ENCODE measurements at regions not wholly inside any gene's neighbourhood (a gene's known extent, or its start where the extent isn't known, plus 50 kb on each side); places are given as distances from the start of the nearest gene placed in this dataset.
"Not testable (repeated sequence)": the region's sequence is repeated elsewhere in the genome, so short reads cannot be mapped to it uniquely, and the experiment has no call there.

DNA sequence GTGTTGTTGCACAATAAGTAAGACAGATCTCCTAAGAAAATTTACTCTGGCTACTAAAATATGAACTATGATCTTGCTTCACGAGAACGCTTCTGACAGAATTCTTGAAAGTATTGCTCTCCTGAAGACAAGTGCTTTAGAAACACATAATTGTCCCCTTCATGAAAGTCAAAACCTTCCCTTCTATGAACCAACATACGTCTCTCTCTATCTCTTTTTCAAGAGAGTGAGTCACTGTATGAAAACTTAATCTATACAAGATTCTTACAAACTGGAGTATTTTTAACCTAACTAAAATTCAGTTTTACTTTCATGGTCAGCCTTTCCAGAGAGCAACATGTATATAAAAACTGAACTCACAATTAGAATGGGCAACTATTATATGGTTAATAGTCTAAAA, 688.0 kb upstream of the CTNND2 start:
- Histone ChIP-seq H3K4me1 (ENCODE audit: control insufficient read depth, low read depth, low read length) (no peaks in the 10 kb centered on the region), H3K27ac (ENCODE audit: low read length) (no peak overlapping the region), H3K9ac (ENCODE audit: low read length) (no peak overlapping the region), H3K4me3 (ENCODE audit: low read length) (no peak overlapping the region), H3K36me3 (ENCODE audit: control insufficient read depth, low read depth, low read length) (no peaks in the 10 kb centered on the region), H3K27me3 (ENCODE audit: control insufficient read depth, insufficient read depth, low read length) (no peaks in the 10 kb centered on the region), H3K9me3 (ENCODE audit: control insufficient read depth, low read depth, low read length) (no peaks in the 10 kb centered on the region)

DNA sequence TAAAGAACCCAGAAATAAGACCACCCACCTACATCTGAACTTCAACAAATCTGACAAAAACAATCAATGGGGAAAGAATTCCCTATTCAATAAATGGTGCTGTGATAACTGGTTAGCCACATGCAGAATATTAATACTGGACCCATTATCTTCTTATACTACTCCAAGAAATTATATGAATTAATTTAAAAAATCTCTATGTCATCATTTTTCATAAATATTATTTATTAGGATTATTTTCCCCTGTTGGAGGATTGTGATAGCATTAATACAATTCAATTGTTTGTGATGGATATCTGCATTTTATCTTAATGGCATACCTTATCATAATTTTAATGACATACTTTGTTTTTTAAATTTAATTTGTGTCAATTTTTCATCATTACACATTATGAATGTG, 682.2 kb upstream of the CTNND2 start:
- Histone ChIP-seq H3K9ac (ENCODE audit: low read length) (no peak overlapping the region), H3K36me3 (ENCODE audit: control insufficient read depth, low read depth, low read length) (no peaks in the 10 kb centered on the region)

DNA sequence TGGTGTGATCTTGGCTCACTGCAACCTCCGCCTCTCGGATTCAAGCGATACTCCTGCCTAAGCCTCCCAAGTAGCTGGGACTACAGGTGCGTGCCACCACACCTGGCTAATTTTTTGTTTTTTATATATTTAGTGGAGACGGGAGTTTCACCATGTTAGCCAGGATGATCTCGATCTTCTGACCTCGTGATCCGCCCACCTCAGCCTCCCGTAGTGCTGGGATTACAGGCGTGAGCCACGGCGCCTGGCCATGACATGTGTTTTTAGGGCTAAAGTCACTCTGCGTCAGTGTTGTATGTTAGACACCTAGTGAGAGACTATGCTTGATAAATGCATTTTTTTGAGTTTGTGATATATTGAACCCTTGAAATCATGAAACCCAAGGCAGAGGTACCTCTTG, 674.6 kb upstream of the CTNND2 start:
- not testable (repeated sequence) for H3K27ac ChIP-seq (ENCODE audit: low read length); H3K27me3 ChIP-seq (ENCODE audit: control insufficient read depth, insufficient read depth, low read length); H3K4me3 ChIP-seq (ENCODE audit: low read length); H3K4me1 ChIP-seq (ENCODE audit: control insufficient read depth, low read depth, low read length); H3K9ac ChIP-seq (ENCODE audit: low read length); H3K36me3 ChIP-seq (ENCODE audit: control insufficient read depth, low read depth, low read length); H3K9me3 ChIP-seq (ENCODE audit: control insufficient read depth, low read depth, low read length)

More for the DNA sequence above, 682.2 kb upstream of the CTNND2 start:
- no peak overlapping the region for H3K27ac ChIP-seq (ENCODE audit: low read length)
- no peak overlapping the region for H3K4me3 ChIP-seq (ENCODE audit: low read length)
- no peaks in the 10 kb centered on the region for H3K9me3 ChIP-seq (ENCODE audit: control insufficient read depth, low read depth, low read length)
- H3K4me1 ChIP-seq (ENCODE audit: control insufficient read depth, low read depth, low read length): no peaks in the 10 kb centered on the region
- no peaks in the 10 kb centered on the region for H3K27me3 ChIP-seq (ENCODE audit: control insufficient read depth, insufficient read depth, low read length)

DNA sequence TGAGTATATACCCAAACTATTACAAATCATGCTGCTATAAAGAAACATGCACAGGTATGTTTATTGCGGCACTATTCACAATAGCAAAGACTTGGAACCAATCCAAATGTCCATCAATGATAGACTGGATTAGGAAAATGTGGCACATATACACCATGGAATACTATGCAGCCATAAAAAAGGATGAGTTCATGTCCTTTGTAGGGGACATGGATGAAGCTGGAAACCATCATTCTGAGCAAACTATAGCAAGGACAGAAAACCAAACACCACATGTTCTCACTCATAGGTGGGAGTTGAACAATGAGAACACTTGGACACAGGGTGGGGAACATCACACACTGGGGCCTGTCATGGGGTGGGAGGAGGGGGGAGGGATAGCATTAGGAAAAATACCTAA, 672.7 kb upstream of the CTNND2 start:
- H3K27me3 ChIP-seq (ENCODE audit: control insufficient read depth, insufficient read depth, low read length); H3K9me3 ChIP-seq (ENCODE audit: control insufficient read depth, low read depth, low read length); H3K36me3 ChIP-seq (ENCODE audit: control insufficient read depth, low read depth, low read length); H3K9ac ChIP-seq (ENCODE audit: low read length); H3K4me1 ChIP-seq (ENCODE audit: control insufficient read depth, low read depth, low read length); H3K4me3 ChIP-seq (ENCODE audit: low read length); H3K27ac ChIP-seq (ENCODE audit: low read length): not testable (repeated sequence)

DNA sequence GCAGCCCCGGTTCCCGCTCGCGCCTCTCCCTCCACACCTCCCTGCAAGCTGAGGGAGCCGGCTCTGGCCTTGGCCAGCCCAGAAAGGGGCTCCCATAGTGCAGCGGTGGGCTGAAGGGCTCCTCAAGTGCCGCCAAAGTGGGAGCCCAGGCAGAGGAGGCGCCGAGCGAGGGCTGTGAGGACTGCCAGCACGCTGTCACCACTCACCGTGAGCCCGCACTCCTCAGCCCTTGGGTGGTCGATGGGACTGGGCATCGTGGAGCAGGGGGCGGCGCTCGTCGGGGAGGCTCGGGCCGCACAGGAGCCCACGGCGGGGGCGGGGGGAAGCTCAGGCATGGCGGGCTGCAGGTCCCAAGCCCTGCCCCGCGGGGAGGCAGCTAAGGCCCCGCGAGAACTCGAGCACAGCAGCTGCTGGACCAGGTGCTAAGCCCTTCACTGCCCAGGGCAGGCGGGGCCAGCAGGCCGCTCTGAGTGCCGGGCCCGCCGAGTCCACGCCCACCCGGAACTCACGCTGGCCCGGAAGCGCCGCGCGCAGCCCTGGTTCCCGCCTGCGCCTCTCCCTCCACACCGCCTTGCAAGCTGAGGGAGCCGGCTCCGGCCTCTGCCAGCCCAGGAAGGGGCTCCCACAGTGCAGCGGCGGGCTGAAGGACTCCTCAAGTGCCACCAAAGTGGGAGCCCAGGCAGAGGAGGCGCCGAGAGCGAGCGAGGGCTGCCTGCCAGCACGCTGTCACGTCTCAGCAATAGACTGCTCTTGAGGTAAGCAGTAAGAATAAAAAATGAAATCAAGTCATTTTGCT, 670.2 kb upstream of the CTNND2 start:
- H3K36me3 ChIP-seq (ENCODE audit: control insufficient read depth, low read depth, low read length); H3K9ac ChIP-seq (ENCODE audit: low read length); H3K9me3 ChIP-seq (ENCODE audit: control insufficient read depth, low read depth, low read length); H3K4me3 ChIP-seq (ENCODE audit: low read length); H3K4me1 ChIP-seq (ENCODE audit: control insufficient read depth, low read depth, low read length); H3K27ac ChIP-seq (ENCODE audit: low read length); H3K27me3 ChIP-seq (ENCODE audit: control insufficient read depth, insufficient read depth, low read length): not testable (repeated sequence)

DNA sequence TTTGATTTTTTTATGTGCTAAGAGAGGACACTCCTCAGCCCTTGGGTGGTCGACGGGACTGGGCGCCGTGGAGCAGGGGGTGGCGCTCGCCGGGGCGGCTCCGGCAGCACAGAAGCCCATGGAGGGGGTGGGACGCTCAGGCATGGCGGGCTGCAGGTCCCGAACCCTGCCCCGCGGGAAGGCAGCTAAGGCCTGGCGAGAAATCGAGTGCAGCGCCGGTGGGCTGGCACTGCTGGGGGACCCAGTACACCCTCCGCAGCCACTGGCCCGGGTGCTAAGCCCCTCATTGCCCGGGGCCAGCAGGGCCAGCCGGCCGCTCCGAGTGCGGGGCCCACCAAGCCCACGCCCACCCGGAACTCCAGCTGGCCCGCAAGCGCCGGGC, 669.7 kb upstream of the CTNND2 start:
- not testable (repeated sequence) for H3K9ac ChIP-seq (ENCODE audit: low read length); H3K27ac ChIP-seq (ENCODE audit: low read length); H3K4me3 ChIP-seq (ENCODE audit: low read length)

DNA sequence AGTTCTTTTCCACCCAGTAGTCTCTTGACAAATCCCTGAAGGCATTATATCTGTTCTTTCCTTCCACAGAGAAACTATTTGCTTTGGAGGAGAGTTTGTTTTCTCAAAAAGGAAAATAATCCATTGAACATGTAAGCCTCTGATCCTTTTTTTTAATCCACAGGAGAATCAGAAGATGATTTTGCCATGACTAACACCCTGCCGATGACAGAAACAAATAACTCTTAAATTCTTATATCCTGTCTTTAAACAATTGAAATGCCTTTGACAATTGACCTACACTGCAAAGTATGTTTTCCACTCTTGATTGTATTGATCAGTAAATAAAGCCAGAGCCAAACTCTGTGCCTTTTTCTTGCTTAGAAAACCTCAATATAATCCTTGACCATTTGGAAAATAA, 666.4 kb upstream of the CTNND2 start:
- no peaks in the 10 kb centered on the region for H3K36me3 ChIP-seq (ENCODE audit: control insufficient read depth, low read depth, low read length)

More for the DNA sequence above, 669.7 kb upstream of the CTNND2 start:
- not testable (repeated sequence) for H3K9me3 ChIP-seq (ENCODE audit: control insufficient read depth, low read depth, low read length); H3K36me3 ChIP-seq (ENCODE audit: control insufficient read depth, low read depth, low read length); H3K27me3 ChIP-seq (ENCODE audit: control insufficient read depth, insufficient read depth, low read length); H3K4me1 ChIP-seq (ENCODE audit: control insufficient read depth, low read depth, low read length)

DNA sequence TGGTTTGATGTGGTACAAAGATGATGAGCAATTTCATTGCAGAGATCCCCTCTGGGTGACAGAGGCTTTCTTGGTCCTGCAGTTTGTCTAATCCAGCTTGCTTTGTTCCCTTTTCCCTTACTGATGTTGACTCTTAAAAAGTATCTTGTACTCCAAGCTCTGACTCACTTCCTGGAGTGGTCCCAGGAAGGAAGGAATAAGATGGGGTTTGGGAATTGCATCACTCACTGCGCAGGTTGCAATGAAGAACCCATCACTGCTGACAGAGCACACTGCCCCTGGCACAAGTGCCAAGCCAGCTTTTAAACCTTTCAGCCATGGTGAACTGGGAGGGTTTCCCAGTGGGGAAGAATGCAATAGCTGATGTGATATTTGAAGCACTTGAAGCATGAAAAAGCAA, 662.2 kb upstream of the CTNND2 start:
- Histone ChIP-seq H3K4me1 (ENCODE audit: control insufficient read depth, low read depth, low read length) (no peaks in the 10 kb centered on the region), H3K36me3 (ENCODE audit: control insufficient read depth, low read depth, low read length) (no peaks in the 10 kb centered on the region), H3K9ac (ENCODE audit: low read length) (no peak overlapping the region), H3K27me3 (ENCODE audit: control insufficient read depth, insufficient read depth, low read length) (no peaks in the 10 kb centered on the region), H3K9me3 (ENCODE audit: control insufficient read depth, low read depth, low read length) (peaks cover 4% of the 10 kb centered on the region), H3K27ac (ENCODE audit: low read length) (no peak overlapping the region), H3K4me3 (ENCODE audit: low read length) (no peak overlapping the region)

More for the DNA sequence above, 666.4 kb upstream of the CTNND2 start:
- Histone ChIP-seq H3K27me3 (ENCODE audit: control insufficient read depth, insufficient read depth, low read length) (no peaks in the 10 kb centered on the region), H3K4me1 (ENCODE audit: control insufficient read depth, low read depth, low read length) (no peaks in the 10 kb centered on the region), H3K9ac (ENCODE audit: low read length) (no peak overlapping the region), H3K4me3 (ENCODE audit: low read length) (no peak overlapping the region), H3K27ac (ENCODE audit: low read length) (no peak overlapping the region), H3K9me3 (ENCODE audit: control insufficient read depth, low read depth, low read length) (peaks cover 4% of the 10 kb centered on the region)

DNA sequence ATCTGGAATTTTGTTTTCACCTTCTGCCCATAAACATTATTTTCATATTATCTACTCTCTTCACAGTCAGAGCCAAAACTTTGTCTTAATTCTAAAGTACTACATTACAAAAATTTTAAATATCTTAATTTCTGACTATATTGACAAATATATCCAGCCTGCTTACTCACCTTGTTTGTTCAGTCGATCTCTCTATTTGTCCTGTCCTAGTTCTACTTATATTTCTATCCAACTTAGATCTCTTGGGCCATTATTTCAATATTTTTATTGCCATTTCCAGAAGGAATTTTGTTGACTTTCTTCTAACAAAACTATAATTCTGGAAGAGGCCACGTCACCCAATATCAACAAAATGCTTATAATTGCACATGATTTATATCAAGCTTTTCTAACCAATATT, 652.8 kb upstream of the CTNND2 start:
- Histone ChIP-seq H3K4me1 (ENCODE audit: control insufficient read depth, low read depth, low read length) (no peaks in the 10 kb centered on the region), H3K27ac (ENCODE audit: low read length) (no peak overlapping the region), H3K9ac (ENCODE audit: low read length) (no peak overlapping the region), H3K9me3 (ENCODE audit: control insufficient read depth, low read depth, low read length) (no peaks in the 10 kb centered on the region), H3K27me3 (ENCODE audit: control insufficient read depth, insufficient read depth, low read length) (no peaks in the 10 kb centered on the region), H3K36me3 (ENCODE audit: control insufficient read depth, low read depth, low read length) (no peaks in the 10 kb centered on the region), H3K4me3 (ENCODE audit: low read length) (no peak overlapping the region)

DNA sequence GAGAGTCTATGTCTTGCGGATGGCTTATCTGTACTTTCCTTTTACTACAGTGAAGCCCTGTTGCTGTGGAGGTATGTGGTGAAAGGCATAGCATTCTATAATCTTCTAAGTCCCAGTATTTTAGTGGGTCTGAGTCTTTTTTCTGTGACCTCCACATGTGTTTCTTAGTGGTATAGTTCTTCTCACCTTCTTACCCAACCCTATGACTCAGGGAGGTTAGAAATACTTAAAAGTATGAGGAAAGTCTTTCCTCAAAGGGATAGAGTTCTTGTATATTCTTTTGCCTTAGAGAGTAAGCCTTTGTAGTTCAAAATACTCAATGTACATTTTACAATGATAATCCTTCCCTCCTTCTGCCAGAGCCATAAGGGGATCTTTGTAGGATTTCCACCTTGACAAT, 621.9 kb upstream of the CTNND2 start:
- H3K9me3 ChIP-seq (ENCODE audit: control insufficient read depth, low read depth, low read length): no peaks in the 10 kb centered on the region
- no peaks in the 10 kb centered on the region for H3K4me1 ChIP-seq (ENCODE audit: control insufficient read depth, low read depth, low read length)
- no peaks in the 10 kb centered on the region for H3K36me3 ChIP-seq (ENCODE audit: control insufficient read depth, low read depth, low read length)
- H3K9ac ChIP-seq (ENCODE audit: low read length): no peak overlapping the region
- no peak overlapping the region for H3K4me3 ChIP-seq (ENCODE audit: low read length)
- H3K27me3 ChIP-seq (ENCODE audit: control insufficient read depth, insufficient read depth, low read length): no peaks in the 10 kb centered on the region
- no peak overlapping the region for H3K27ac ChIP-seq (ENCODE audit: low read length)

DNA sequence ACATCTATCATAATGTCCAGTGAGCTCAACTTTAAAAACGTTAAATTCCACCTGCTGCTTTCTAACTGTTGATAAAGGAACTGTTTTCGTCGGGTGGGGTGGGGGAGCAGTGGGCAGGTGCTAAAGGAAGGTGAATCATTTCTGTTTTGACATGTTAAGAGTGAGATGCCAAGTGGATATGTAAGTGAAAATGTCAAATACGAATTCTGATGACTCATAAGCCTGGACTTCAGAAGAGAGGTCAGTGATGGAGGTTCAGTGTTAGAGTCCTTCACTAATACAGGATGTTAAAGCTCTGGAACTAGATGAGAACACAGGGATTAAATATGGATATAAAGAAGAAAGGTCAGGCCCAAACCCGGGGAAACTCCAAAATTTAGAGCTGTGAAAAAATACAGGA, 617.9 kb upstream of the CTNND2 start:
- no peaks in the 10 kb centered on the region for H3K9me3 ChIP-seq (ENCODE audit: control insufficient read depth, low read depth, low read length)
- H3K4me1 ChIP-seq (ENCODE audit: control insufficient read depth, low read depth, low read length): no peaks in the 10 kb centered on the region
- H3K4me3 ChIP-seq (ENCODE audit: low read length): no peak overlapping the region
- no peak overlapping the region for H3K9ac ChIP-seq (ENCODE audit: low read length)
- no peak overlapping the region for H3K27ac ChIP-seq (ENCODE audit: low read length)
- H3K27me3 ChIP-seq (ENCODE audit: control insufficient read depth, insufficient read depth, low read length): no peaks in the 10 kb centered on the region
- no peaks in the 10 kb centered on the region for H3K36me3 ChIP-seq (ENCODE audit: control insufficient read depth, low read depth, low read length)

DNA sequence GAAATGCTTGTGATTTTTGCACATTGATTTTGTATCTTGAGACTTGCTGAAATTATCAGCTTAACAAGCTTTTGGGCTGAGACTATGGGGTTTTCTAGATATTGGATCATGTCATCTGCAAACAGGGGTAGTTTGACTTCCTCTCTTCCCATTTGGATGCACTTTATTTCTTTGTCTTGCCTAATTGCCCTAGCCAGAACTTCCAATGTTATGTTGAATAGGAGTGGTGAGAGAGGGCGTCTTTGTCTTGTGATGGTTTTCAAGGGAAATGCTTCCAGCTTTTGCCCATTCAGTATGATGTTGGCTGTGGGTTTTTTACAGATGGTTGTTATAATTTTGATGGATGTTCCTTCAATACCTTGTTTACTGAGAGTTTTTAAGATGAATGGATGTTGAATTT, 600.7 kb upstream of the CTNND2 start:
- Histone ChIP-seq H3K9ac (ENCODE audit: low read length) (peak overlapping the region; percentile 14), H3K27ac (ENCODE audit: low read length) (peak overlapping the region; percentile 66), H3K4me1 (ENCODE audit: control insufficient read depth, low read depth, low read length) (peaks cover 25% of the 10 kb centered on the region), H3K4me3 (ENCODE audit: low read length) (peak overlapping the region; percentile 29)
- H3K36me3 ChIP-seq (ENCODE audit: control insufficient read depth, low read depth, low read length); H3K9me3 ChIP-seq (ENCODE audit: control insufficient read depth, low read depth, low read length); H3K27me3 ChIP-seq (ENCODE audit: control insufficient read depth, insufficient read depth, low read length): not testable (repeated sequence)

Data from iPS-18a (cell line).